ENCODE measurements at regions not wholly inside any gene's neighbourhood (a gene's known extent, or its start where the extent isn't known, plus 50 kb on each side); places are given as distances from the start of the nearest gene placed in this dataset.
"Not testable (repeated sequence)": the region's sequence is repeated elsewhere in the genome, so short reads cannot be mapped to it uniquely, and the experiment has no call there.

DNA sequence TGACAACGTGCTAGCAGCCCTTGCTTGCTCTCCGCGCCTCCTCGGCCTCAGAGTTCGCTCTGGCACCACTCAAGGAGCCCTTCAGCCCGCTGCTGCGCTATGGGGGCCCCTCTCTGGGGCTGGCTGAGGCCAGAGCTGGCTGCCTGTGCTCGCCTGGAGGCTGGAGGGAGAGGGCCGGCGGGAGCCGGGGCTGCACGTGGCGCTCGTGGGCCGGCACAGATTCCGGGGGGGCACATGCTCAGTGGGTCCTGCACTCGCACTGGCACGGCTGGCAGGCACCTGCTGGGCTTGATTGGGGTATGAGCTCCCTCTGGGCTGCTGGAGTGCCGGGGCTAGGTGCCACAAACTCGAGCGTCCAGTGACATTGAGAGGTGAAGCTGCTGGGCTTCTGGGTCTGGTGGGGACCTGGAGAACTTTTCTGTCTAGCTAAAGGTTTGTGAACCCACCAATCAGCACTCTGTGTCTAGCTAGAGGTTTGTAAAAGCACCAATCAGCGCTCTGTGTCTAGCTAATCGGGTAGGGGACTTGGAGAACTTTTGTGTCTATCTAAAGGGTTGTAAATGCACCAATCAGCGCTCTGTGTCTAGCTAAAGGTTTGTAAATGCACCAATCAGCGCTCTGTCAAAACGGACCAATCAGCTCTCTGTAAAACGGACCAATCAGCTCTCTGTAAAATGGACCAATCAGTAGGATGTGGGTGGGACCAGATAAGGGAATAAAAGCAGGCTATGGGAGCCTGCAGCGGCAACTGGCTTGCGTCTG lies 119.4 kb downstream of the RAP2B start:
- H2AFZ ChIP-seq (ENCODE audit: low read depth, low read length); BruUV-seq (replicated peaks); DNase-seq (ENCODE audit: low read depth, low spot score): not testable (repeated sequence)

DNA sequence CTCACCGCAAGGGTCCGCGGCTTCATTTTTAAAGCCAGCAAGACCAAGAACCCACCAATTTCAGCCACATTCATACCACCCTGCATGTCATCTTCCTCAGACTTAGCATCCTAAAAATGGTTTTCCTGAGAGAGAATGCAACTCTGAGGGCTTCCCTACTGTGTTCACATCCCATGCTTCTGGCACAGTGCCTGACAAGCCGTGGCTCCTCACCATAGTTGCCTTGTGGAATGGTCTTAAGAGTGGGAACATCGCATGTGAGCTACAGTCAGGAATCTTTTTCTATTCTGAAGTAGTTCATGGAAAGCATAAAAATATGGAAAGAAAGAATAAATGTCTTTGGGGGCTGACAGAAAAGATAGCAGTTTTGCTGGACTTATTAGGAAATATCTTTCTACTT lies 120.3 kb downstream of the RAP2B start:
- CTCF ChIA-PET = no interaction called here
- no peaks in the 10 kb centered on the region for H3K9me1 ChIP-seq (replicated peaks; ENCODE audit: control insufficient read depth, extremely low read depth, insufficient read depth, low read length)
- H3K27me3 ChIP-seq (ENCODE audit: control insufficient read depth in 2 of 2, insufficient read depth in 2 of 2, low read length in 2 of 2) = no peaks in the 10 kb centered on the region
- no peak for DNase-seq (ENCODE audit: low read depth, low spot score)
- no peaks in the 10 kb centered on the region for H4K20me1 ChIP-seq (replicated peaks; ENCODE audit: control insufficient read depth, extremely low read depth, insufficient read depth, low read length)
- TF ChIP-seq EZH2 (IDR thresholded peaks at IDR 0.05; ENCODE audit: borderline replicate concordance, low read depth, low read length, severe bottlenecking) (no peak), GATA2 (IDR thresholded peaks at IDR 0.05; ENCODE audit: insufficient read depth, insufficient read length, low read depth, low read length) (no peak), JUN (IDR thresholded peaks at IDR 0.05; ENCODE audit: borderline replicate concordance, insufficient read depth, insufficient read length, low read depth) (no peak), FOS (IDR thresholded peaks at IDR 0.05; ENCODE audit: borderline replicate concordance, insufficient read depth, low read length) (no peak), MYC (IDR thresholded peaks at IDR 0.05; ENCODE audit: low read depth, low read length) (no peak), POLR2AphosphoS5 (IDR thresholded peaks at IDR 0.05; ENCODE audit: insufficient read depth, low read depth, low read length) (no peak), POLR2A (IDR thresholded peaks at IDR 0.05; ENCODE audit: low read depth, low read length) (no peak)
- TF ChIP-seq, protein P1, sequence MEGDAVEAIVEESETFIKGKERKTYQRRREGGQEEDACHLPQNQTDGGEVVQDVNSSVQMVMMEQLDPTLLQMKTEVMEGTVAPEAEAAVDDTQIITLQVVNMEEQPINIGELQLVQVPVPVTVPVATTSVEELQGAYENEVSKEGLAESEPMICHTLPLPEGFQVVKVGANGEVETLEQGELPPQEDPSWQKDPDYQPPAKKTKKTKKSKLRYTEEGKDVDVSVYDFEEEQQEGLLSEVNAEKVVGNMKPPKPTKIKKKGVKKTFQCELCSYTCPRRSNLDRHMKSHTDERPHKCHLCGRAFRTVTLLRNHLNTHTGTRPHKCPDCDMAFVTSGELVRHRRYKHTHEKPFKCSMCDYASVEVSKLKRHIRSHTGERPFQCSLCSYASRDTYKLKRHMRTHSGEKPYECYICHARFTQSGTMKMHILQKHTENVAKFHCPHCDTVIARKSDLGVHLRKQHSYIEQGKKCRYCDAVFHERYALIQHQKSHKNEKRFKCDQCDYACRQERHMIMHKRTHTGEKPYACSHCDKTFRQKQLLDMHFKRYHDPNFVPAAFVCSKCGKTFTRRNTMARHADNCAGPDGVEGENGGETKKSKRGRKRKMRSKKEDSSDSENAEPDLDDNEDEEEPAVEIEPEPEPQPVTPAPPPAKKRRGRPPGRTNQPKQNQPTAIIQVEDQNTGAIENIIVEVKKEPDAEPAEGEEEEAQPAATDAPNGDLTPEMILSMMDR (IDR thresholded peaks at IDR 0.05; ENCODE audit: extremely low read depth in 1 of 2, insufficient read depth in 1 of 2, low read depth in 1 of 2, low read length in 2 of 2) = no peak
- TF ChIP-seq, protein P2, sequence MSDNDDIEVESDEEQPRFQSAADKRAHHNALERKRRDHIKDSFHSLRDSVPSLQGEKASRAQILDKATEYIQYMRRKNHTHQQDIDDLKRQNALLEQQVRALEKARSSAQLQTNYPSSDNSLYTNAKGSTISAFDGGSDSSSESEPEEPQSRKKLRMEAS (IDR thresholded peaks at IDR 0.05; ENCODE audit: insufficient read depth, insufficient read length) = no peak
- no peak overlapping the region for H3K9ac ChIP-seq (replicated peaks; ENCODE audit: extremely low read depth, insufficient read depth, low read length)
- no peaks in the 10 kb centered on the region for H3K36me3 ChIP-seq (ENCODE audit: control insufficient read depth in 2 of 2, extremely low read depth in 1 of 2, insufficient read depth in 2 of 2, low read length in 2 of 2)
- no peak overlapping the region for H3K27ac ChIP-seq (ENCODE audit: insufficient read depth, low read depth, low read length)
- H3K4me2 ChIP-seq (ENCODE audit: insufficient read depth, low read length) = no peak overlapping the region
- no peak overlapping the region for H2AFZ ChIP-seq (ENCODE audit: low read depth, low read length)
- no peak overlapping the region for H3K4me3 ChIP-seq (replicated peaks in 1 of 3; ENCODE audit: insufficient read depth in 1 of 3, low read depth in 1 of 3, low read length in 3 of 3)
- intact Hi-C loops (cut with micrococcal nuclease) (no loop called here), dilution Hi-C loops (cut with MboI; ENCODE audit: extremely low pct_ligation_motif_present, low sequenced_read_pairs) (no loop called here)
- H3K79me2 ChIP-seq (ENCODE audit: control insufficient read depth, insufficient read depth, low read length) = no peaks in the 10 kb centered on the region
- no peaks in the 10 kb centered on the region for H3K9me3 ChIP-seq (replicated peaks; ENCODE audit: control insufficient read depth, insufficient read depth, low read length)
- H3K4me1 ChIP-seq (ENCODE audit: control insufficient read depth, extremely low read depth, insufficient read depth, low read length) = peaks cover 15% of the 10 kb centered on the region
- POLR2A ChIA-PET = no interaction called here
- no peak for FAIRE-seq
- no TSS peak for BruUV-seq (replicated peaks)

More for the DNA sequence above, 119.4 kb downstream of the RAP2B start:
- H3K9ac ChIP-seq (replicated peaks; ENCODE audit: extremely low read depth, insufficient read depth, low read length); H3K79me2 ChIP-seq (ENCODE audit: control insufficient read depth, insufficient read depth, low read length); H3K4me2 ChIP-seq (ENCODE audit: insufficient read depth, low read length); CTCF ChIA-PET; H3K27ac ChIP-seq (ENCODE audit: insufficient read depth, low read depth, low read length); H3K4me3 ChIP-seq (replicated peaks in 1 of 3; ENCODE audit: insufficient read depth in 1 of 3, low read depth in 1 of 3, low read length in 3 of 3); FAIRE-seq; H3K9me1 ChIP-seq (replicated peaks; ENCODE audit: control insufficient read depth, extremely low read depth, insufficient read depth, low read length); dilution Hi-C loops (cut with MboI; ENCODE audit: extremely low pct_ligation_motif_present, low sequenced_read_pairs); H3K36me3 ChIP-seq (ENCODE audit: control insufficient read depth in 2 of 2, extremely low read depth in 1 of 2, insufficient read depth in 2 of 2, low read length in 2 of 2); intact Hi-C loops (cut with micrococcal nuclease); H3K9me3 ChIP-seq (replicated peaks; ENCODE audit: control insufficient read depth, insufficient read depth, low read length); POLR2A ChIA-PET; H3K27me3 ChIP-seq (ENCODE audit: control insufficient read depth in 2 of 2, insufficient read depth in 2 of 2, low read length in 2 of 2); H4K20me1 ChIP-seq (replicated peaks; ENCODE audit: control insufficient read depth, extremely low read depth, insufficient read depth, low read length): not testable (repeated sequence)
- H3K4me1 ChIP-seq (ENCODE audit: control insufficient read depth, extremely low read depth, insufficient read depth, low read length) = peaks cover 15% of the 10 kb centered on the region
